Sigmoid colon (tissue), 4 donors: ENCODE measurements at regions not wholly inside any gene's neighbourhood (a gene's known extent, or its start where the extent isn't known, plus 50 kb on each side); places are given as distances from the start of the nearest gene placed in this dataset.

Experiments used
- POLR2A ChIP-seq, 2 donors: fragments of 450-650 bp; IDR thresholded peaks; one replicate each; pipeline ENCODE4 v1.6.1; 2016; ENCODE audit warnings: antibody characterized with exemption in 2 of 2, mild to moderate bottlenecking in 2 of 2, moderate library complexity in 2 of 2
- POLR2AphosphoS5 ChIP-seq, 4 donors: sonication (generic); formaldehyde crosslinking; IDR thresholded peaks; one replicate each; pipeline ENCODE4 v1.6.1; 2017; ENCODE audit warnings: antibody characterized with exemption in 4 of 4
- TF ChIP-seq, protein P1 (sequence below), 4 experiments: fragments of 450-650 bp in 3 of 4; fragments of 200-600 bp in 1 of 4; IDR thresholded peaks; one replicate each; pipeline ENCODE4 v1.5.1; 2016 to 2019; ENCODE audit warnings: antibody characterized with exemption in 4 of 4, mild to moderate bottlenecking in 3 of 4, moderate library complexity in 2 of 4

DNA sequence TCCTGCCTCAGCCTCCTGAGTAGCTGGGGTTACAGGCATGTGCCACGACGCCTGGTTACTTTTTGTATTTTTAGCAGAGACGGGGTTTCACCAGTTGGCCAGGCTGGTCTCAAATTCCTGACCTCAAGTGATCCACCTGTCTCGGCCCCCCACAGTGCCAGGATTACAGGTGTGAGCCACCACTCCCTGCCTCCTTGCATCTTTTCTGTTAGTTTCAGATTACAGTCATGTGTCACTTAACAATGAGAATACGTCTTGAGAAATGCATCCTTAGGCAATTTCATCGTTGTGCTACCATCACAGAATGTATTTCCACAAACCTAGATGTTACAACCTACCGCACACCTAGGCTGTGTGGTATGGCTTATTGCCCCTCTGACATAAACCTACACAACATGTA, 180.4 kb downstream of the TM9SF2 start:
- TF ChIP-seq, protein P1, sequence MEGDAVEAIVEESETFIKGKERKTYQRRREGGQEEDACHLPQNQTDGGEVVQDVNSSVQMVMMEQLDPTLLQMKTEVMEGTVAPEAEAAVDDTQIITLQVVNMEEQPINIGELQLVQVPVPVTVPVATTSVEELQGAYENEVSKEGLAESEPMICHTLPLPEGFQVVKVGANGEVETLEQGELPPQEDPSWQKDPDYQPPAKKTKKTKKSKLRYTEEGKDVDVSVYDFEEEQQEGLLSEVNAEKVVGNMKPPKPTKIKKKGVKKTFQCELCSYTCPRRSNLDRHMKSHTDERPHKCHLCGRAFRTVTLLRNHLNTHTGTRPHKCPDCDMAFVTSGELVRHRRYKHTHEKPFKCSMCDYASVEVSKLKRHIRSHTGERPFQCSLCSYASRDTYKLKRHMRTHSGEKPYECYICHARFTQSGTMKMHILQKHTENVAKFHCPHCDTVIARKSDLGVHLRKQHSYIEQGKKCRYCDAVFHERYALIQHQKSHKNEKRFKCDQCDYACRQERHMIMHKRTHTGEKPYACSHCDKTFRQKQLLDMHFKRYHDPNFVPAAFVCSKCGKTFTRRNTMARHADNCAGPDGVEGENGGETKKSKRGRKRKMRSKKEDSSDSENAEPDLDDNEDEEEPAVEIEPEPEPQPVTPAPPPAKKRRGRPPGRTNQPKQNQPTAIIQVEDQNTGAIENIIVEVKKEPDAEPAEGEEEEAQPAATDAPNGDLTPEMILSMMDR (IDR thresholded peaks at IDR 0.05): no peak
- TF ChIP-seq POLR2A (IDR thresholded peaks at IDR 0.05) (no peak), POLR2AphosphoS5 (IDR thresholded peaks at IDR 0.05) (no peak)
